ENCODE measurements at regions not wholly inside any gene's neighbourhood (a gene's known extent, or its start where the extent isn't known, plus 50 kb on each side); places are given as distances from the start of the nearest gene placed in this dataset.
"Not testable (repeated sequence)": the region's sequence is repeated elsewhere in the genome, so short reads cannot be mapped to it uniquely, and the experiment has no call there.

GRCh38 chrX:120702337-120702736 lies 72.5 kb upstream of the C1GALT1C1 start:
- DNase-seq (ENCODE audit: low spot score) = not testable (repeated sequence)

GRCh38 chrX:120697053-120697452 lies 67.2 kb upstream of the C1GALT1C1 start:
- DNase-seq (ENCODE audit: low spot score) = no peak

- no peak for DNase-seq (ENCODE audit: low spot score)
Measured at GRCh38 chrX:120692319-120692718, 62.5 kb upstream of the C1GALT1C1 start.

- no peak for DNase-seq (ENCODE audit: low spot score)
Measured at GRCh38 chrX:120690941-120691340, 61.1 kb upstream of the C1GALT1C1 start.

GRCh38 chrX:120690344-120690743 lies 60.5 kb upstream of the C1GALT1C1 start:
- no peak for DNase-seq (ENCODE audit: low spot score)

- DNase-seq (ENCODE audit: low spot score) = no peak
Measured at GRCh38 chrX:120680090-120680489, 50.2 kb upstream of the C1GALT1C1 start.

Data from LoVo (cell line).